SK-N-SH treated with all-trans-retinoic acid at 6 μM for 48 hours (cell line): ENCODE measurements at regions not wholly inside any gene's neighbourhood (a gene's known extent, or its start where the extent isn't known, plus 50 kb on each side); places are given as distances from the start of the nearest gene placed in this dataset.

Source experiments
- ATAC-seq: fragments of 200-7000 bp; cut with Tn5 transposase; 3 replicates; pipeline ENCODE4 v1.9.1; 2020; ENCODE audit warnings: mild to moderate bottlenecking, moderate library complexity
- ARNTL ChIP-seq: fragments of 450-650 bp; formaldehyde crosslinking; IDR thresholded peaks from 2 replicates; pipeline ENCODE4 v1.5.0; 2020; ENCODE audit warnings: low read depth, mild to moderate bottlenecking, moderate library complexity, borderline replicate concordance
- BACH2 ChIP-seq: fragments of 250-450 bp; sonication (Bioruptor Pico); IDR thresholded peaks from 2 replicates; pipeline ENCODE4 v1.9.0; 2021; ENCODE audit warnings: mild to moderate bottlenecking, borderline replicate concordance
- CREB5 ChIP-seq: fragments of 250-450 bp; sonication (Bioruptor Pico); IDR thresholded peaks from 2 replicates; pipeline ENCODE4 v1.5.1; 2020; ENCODE audit warnings: low read depth, mild to moderate bottlenecking, moderate library complexity
- CSDC2 ChIP-seq: fragments of 250-450 bp; sonication (Bioruptor Pico); IDR thresholded peaks from 2 replicates; pipeline ENCODE4 v1.5.0; 2020; ENCODE audit warnings: mild to moderate bottlenecking, moderate library complexity
- GLIS3 ChIP-seq: fragments of 250-450 bp; sonication (Bioruptor Pico); IDR thresholded peaks from 2 replicates; pipeline ENCODE4 v1.5.0; 2020; ENCODE audit warnings: mild to moderate bottlenecking, moderate library complexity
- ISL1 ChIP-seq: fragments of 250-450 bp; sonication (Bioruptor Pico); IDR thresholded peaks from 2 replicates; pipeline ENCODE4 v2.1.2; 2022; ENCODE audit warnings: mild to moderate bottlenecking, moderate library complexity
- PATZ1 ChIP-seq: fragments of 250-450 bp; sonication (Bioruptor Pico); IDR thresholded peaks from 2 replicates; pipeline ENCODE4 v1.8.0; 2020; ENCODE audit warnings: mild to moderate bottlenecking, moderate library complexity, borderline replicate concordance
- SNAI2 ChIP-seq: fragments of 250-450 bp; sonication (Bioruptor Pico); IDR thresholded peaks from 2 replicates; pipeline ENCODE4 v1.5.0; 2020; ENCODE audit warnings: mild to moderate bottlenecking, moderate library complexity
- TCF4 ChIP-seq: fragments of 250-450 bp; sonication (Bioruptor Pico); IDR thresholded peaks from 2 replicates; pipeline ENCODE4 v1.8.0; 2021; ENCODE audit warnings: mild to moderate bottlenecking, moderate library complexity, borderline replicate concordance
- TOX ChIP-seq: fragments of 250-450 bp; sonication (Bioruptor Pico); IDR thresholded peaks from 2 replicates; pipeline ENCODE4 v1.8.0; 2021; ENCODE audit warnings: mild to moderate bottlenecking, moderate library complexity, borderline replicate concordance
- TSHZ2 ChIP-seq: fragments of 250-450 bp; sonication (Bioruptor Pico); IDR thresholded peaks from 2 replicates; pipeline ENCODE4 v1.5.0; 2020; ENCODE audit warnings: mild to moderate bottlenecking, moderate library complexity
- ZC3H10 ChIP-seq: fragments of 250-450 bp; sonication (Bioruptor Pico); IDR thresholded peaks from 2 replicates; pipeline ENCODE4 v1.5.1; 2021; ENCODE audit warnings: mild to moderate bottlenecking, moderate library complexity
- ZFP3 ChIP-seq: fragments of 250-450 bp; sonication (Bioruptor Pico); IDR thresholded peaks from 2 replicates; pipeline ENCODE4 v1.5.0; 2020; ENCODE audit warnings: mild to moderate bottlenecking, moderate library complexity
- ZFP30 ChIP-seq: fragments of 450-650 bp; formaldehyde crosslinking; IDR thresholded peaks from 2 replicates; pipeline ENCODE4 v1.5.0; 2022; ENCODE audit warnings: mild to moderate bottlenecking, moderate library complexity
- ZNF565 ChIP-seq: fragments of 450-650 bp; formaldehyde crosslinking; conservative IDR thresholded peaks from 2 replicates; pipeline ENCODE4 v1.5.0; 2020; ENCODE audit warnings: low read depth, mild to moderate bottlenecking, moderate library complexity
- ZNF70 ChIP-seq: fragments of 450-650 bp; formaldehyde crosslinking; IDR thresholded peaks from 2 replicates; pipeline ENCODE4 v1.5.0; 2020; ENCODE audit warnings: mild to moderate bottlenecking, moderate library complexity
- ZNF8 ChIP-seq: fragments of 450-650 bp; formaldehyde crosslinking; IDR thresholded peaks from 2 replicates; pipeline ENCODE4 v1.5.0; 2020; ENCODE audit warnings: mild to moderate bottlenecking, moderate library complexity
- TF ChIP-seq, protein P1 (sequence below): fragments of 250-450 bp; sonication (Bioruptor Pico); IDR thresholded peaks from 2 replicates; pipeline ENCODE4 v1.5.1; 2021; ENCODE audit warnings: mild to moderate bottlenecking, moderate library complexity
- TF ChIP-seq, protein P2 (sequence below): fragments of 250-450 bp; sonication (Bioruptor Pico); IDR thresholded peaks from 2 replicates; pipeline ENCODE4 v1.8.0; 2021; ENCODE audit warnings: low read depth, mild to moderate bottlenecking, moderate library complexity, borderline replicate concordance

DNA sequence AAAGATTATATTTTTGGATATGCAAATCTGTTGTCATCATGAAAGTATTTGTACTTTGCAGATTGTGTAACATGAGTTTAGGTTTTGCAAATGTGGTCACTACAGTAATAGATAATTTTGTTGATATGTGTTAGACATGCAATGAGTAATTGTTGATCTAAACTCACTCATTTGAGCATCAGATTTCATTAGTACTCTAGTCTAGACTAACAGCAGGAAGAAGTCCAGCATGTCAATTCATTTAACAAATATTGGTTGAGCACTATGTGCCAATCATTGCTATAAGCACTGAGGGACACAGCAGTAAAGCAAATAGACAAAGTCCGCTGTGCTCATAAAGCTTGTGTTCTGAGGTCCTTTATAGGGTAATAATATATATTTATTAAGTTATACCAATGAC is 350.0 kb downstream of the USP25 start:
- TF ChIP-seq TCF4 = no peak
- TF ChIP-seq PATZ1 (CRISPR knock-in tag) = no peak
- no peak for TF ChIP-seq ZNF70 (CRISPR knock-in tag)
- TF ChIP-seq SNAI2 (CRISPR knock-in tag) = no peak
- no peak for TF ChIP-seq ZFP3 (CRISPR knock-in tag)
- TF ChIP-seq CSDC2 (CRISPR knock-in tag) = no peak
- no peak for TF ChIP-seq ZFP30 (CRISPR knock-in tag)
- TF ChIP-seq ISL1 (CRISPR knock-in tag) = no peak
- no peak for TF ChIP-seq ZNF565 (CRISPR knock-in tag)
- TF ChIP-seq, protein P1, sequence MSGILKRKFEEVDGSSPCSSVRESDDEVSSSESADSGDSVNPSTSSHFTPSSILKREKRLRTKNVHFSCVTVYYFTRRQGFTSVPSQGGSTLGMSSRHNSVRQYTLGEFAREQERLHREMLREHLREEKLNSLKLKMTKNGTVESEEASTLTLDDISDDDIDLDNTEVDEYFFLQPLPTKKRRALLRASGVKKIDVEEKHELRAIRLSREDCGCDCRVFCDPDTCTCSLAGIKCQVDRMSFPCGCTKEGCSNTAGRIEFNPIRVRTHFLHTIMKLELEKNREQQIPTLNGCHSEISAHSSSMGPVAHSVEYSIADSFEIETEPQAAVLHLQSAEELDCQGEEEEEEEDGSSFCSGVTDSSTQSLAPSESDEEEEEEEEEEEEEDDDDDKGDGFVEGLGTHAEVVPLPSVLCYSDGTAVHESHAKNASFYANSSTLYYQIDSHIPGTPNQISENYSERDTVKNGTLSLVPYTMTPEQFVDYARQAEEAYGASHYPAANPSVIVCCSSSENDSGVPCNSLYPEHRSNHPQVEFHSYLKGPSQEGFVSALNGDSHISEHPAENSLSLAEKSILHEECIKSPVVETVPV = no peak
- no peak for TF ChIP-seq TOX (CRISPR knock-in tag)
- no peak for TF ChIP-seq TSHZ2 (CRISPR knock-in tag)
- TF ChIP-seq CREB5 (CRISPR knock-in tag) = no peak
- TF ChIP-seq GLIS3 (CRISPR knock-in tag) = no peak
- TF ChIP-seq, protein P2, sequence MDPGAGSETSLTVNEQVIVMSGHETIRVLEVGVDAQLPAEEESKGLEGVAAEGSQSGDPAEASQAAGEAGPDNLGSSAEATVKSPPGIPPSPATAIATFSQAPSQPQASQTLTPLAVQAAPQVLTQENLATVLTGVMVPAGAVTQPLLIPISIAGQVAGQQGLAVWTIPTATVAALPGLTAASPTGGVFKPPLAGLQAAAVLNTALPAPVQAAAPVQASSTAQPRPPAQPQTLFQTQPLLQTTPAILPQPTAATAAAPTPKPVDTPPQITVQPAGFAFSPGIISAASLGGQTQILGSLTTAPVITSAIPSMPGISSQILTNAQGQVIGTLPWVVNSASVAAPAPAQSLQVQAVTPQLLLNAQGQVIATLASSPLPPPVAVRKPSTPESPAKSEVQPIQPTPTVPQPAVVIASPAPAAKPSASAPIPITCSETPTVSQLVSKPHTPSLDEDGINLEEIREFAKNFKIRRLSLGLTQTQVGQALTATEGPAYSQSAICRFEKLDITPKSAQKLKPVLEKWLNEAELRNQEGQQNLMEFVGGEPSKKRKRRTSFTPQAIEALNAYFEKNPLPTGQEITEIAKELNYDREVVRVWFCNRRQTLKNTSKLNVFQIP (CRISPR knock-in tag) = no peak
- no peak for TF ChIP-seq ARNTL (CRISPR knock-in tag)
- no peak for ATAC-seq

GRCh38 chr21:16081304-16081703 is 351.5 kb downstream of the USP25 start:
- no peak for ATAC-seq
- TF ChIP-seq PATZ1 (CRISPR knock-in tag) = no peak
- no peak for TF ChIP-seq ARNTL (CRISPR knock-in tag)
- no peak for TF ChIP-seq SNAI2 (CRISPR knock-in tag)
- no peak for TF ChIP-seq ZC3H10 (CRISPR knock-in tag)
- TF ChIP-seq ZNF8 (CRISPR knock-in tag) = no peak
- TF ChIP-seq CSDC2 (CRISPR knock-in tag) = no peak
- no peak for TF ChIP-seq GLIS3 (CRISPR knock-in tag)
- TF ChIP-seq, protein P1 = no peak
- no peak for TF ChIP-seq CREB5 (CRISPR knock-in tag)
- TF ChIP-seq, protein P2 (CRISPR knock-in tag) = no peak
- TF ChIP-seq ZNF70 (CRISPR knock-in tag) = no peak
- no peak for TF ChIP-seq TSHZ2 (CRISPR knock-in tag)
- no peak for TF ChIP-seq ISL1 (CRISPR knock-in tag)
- no peak for TF ChIP-seq BACH2
